ENCODE measurements at regions not wholly inside any gene's neighbourhood (a gene's known extent, or its start where the extent isn't known, plus 50 kb on each side); places are given as distances from the start of the nearest gene placed in this dataset.

DNA sequence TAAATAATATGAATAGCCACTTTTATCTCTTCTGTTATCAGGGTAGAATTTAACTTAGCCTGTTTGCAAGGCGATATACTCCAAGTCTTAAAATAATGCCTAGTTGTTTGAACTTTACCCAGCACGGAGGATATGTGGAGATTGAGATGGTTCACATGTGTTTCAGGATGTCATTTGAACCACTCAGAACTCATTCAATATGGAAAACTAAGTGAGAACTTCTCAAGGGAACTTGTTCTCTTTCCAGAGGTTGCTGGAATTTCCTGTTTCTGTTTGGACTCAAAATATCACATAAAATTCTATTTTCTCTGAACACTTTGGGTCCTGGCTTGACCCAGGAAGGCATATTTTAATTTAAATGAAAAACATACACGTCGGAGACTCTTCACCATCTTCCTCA is 139.1 kb upstream of the MYO10 start:
- no peaks in the 10 kb centered on the region for H3K36me3 ChIP-seq (ENCODE audit: control insufficient read depth in 2 of 4, insufficient read depth in 4 of 4, low read length in 3 of 4)
- no peak overlapping the region for H2BK5ac ChIP-seq (ENCODE audit: low read depth, low read length)
- CTCF ChIA-PET (ENCODE audit: partially characterized antibody): no interaction called here
- no peak overlapping the region for H2BK20ac ChIP-seq (ENCODE audit: low read length)
- no peak overlapping the region for H3K14ac ChIP-seq (ENCODE audit: insufficient read length)
- H4K5ac ChIP-seq (ENCODE audit: insufficient read length, low read depth, low read length): no peak overlapping the region
- 84% methylated on average over 4 of the region's 4 CpGs; no CpG with 5 or more reads in 1 of the 2 experiments for WGBS, 2 experiments (ENCODE audit: extremely low coverage in 1 of 2, insufficient coverage in 1 of 2, insufficient read length in 1 of 2, insufficient replicate concordance in 2 of 2, low coverage in 1 of 2, low lambda C conversion rate in 2 of 2, missing lambda C conversion rate in 1 of 2)
- H3K56ac ChIP-seq (replicated peaks; ENCODE audit: insufficient read length, low read depth, low read length): no peak overlapping the region
- no peaks in the 10 kb centered on the region for H3K79me2 ChIP-seq (ENCODE audit: control insufficient read depth in 1 of 2, insufficient read depth in 2 of 2, low read length in 2 of 2)
- H3K27me3 ChIP-seq (replicated peaks in 1 of 4; ENCODE audit: control insufficient read depth in 3 of 4, extremely low read depth in 1 of 4, insufficient read depth in 3 of 4, low read length in 3 of 4): no peaks in the 10 kb centered on the region
- H3K23me2 ChIP-seq (ENCODE audit: low read depth, low read length): no peaks in the 10 kb centered on the region
- no peak for FAIRE-seq
- H4K20me1 ChIP-seq (replicated peaks in 1 of 2; ENCODE audit: control insufficient read depth in 1 of 2, insufficient read depth in 2 of 2, low read length in 2 of 2): no peaks in the 10 kb centered on the region
- no peak overlapping the region for H3K4me3 ChIP-seq (ENCODE audit: extremely low read depth in 1 of 4, insufficient read depth in 2 of 4, low read depth in 3 of 4, low read length in 4 of 4)
- no peaks in the 10 kb centered on the region for H3K4me1 ChIP-seq (replicated peaks in 1 of 4; ENCODE audit: control insufficient read depth in 3 of 4, insufficient read depth in 4 of 4, low read length in 3 of 4)
- H4K91ac ChIP-seq (replicated peaks; ENCODE audit: insufficient read length, low read length): no peak overlapping the region
- H4K8ac ChIP-seq (ENCODE audit: extremely low read depth, insufficient read depth, low read length): no peak overlapping the region
- H2BK15ac ChIP-seq (ENCODE audit: low read length): no peak overlapping the region
- H3K23ac ChIP-seq (ENCODE audit: insufficient read length): no peak overlapping the region
- H3K79me1 ChIP-seq (ENCODE audit: low read depth, low read length): no peaks in the 10 kb centered on the region
- POLR2A ChIA-PET (ENCODE audit: partially characterized antibody): no interaction called here
- no peak overlapping the region for H3K4ac ChIP-seq (replicated peaks; ENCODE audit: insufficient read length, low read depth, low read length)
- H2AFZ ChIP-seq (ENCODE audit: low read length): no peak overlapping the region
- H3K4me2 ChIP-seq (ENCODE audit: insufficient read depth in 1 of 2, low read depth in 2 of 2, low read length in 2 of 2): no peak overlapping the region
- no peak for DNase-seq (ENCODE audit: low read depth in 1 of 2, low spot score in 2 of 2)
- H2AK5ac ChIP-seq (ENCODE audit: low read depth, low read length): no peak overlapping the region
- H3K18ac ChIP-seq (ENCODE audit: extremely low read depth, low read length): no peak overlapping the region
- no peak overlapping the region for H2BK120ac ChIP-seq (replicated peaks; ENCODE audit: low read depth, low read length)
- H2BK12ac ChIP-seq (ENCODE audit: low read depth, low read length): no peak overlapping the region
- no peak overlapping the region for H3K27ac ChIP-seq (ENCODE audit: low read depth, low read length)
- H3K9me3 ChIP-seq (ENCODE audit: insufficient read depth in 2 of 2, low read depth in 1 of 2, low read length in 1 of 2): no peaks in the 10 kb centered on the region
- no peak overlapping the region for H3K9ac ChIP-seq (replicated peaks in 1 of 4; ENCODE audit: extremely low read depth in 1 of 4, low read depth in 3 of 4, low read length in 3 of 4)
- TF ChIP-seq BCL11A (IDR thresholded peaks at IDR 0.05; ENCODE audit: low read depth in 2 of 2, low read length in 2 of 2) (no peak), EZH2 (IDR thresholded peaks at IDR 0.05; ENCODE audit: low read depth, low read length, severe bottlenecking) (no peak), RNF2 (IDR thresholded peaks at IDR 0.05; ENCODE audit: borderline replicate concordance, low read depth, low read length, missing control alignments, poor library complexity, severe bottlenecking) (no peak), JUND (IDR thresholded peaks at IDR 0.05; ENCODE audit: low read length) (no peak), KDM1A (IDR thresholded peaks at IDR 0.05; ENCODE audit: borderline replicate concordance, low read length) (no peak), CTBP2 (IDR thresholded peaks at IDR 0.05; ENCODE audit: borderline replicate concordance, insufficient read depth, insufficient read length, low read length) (no peak), CBX5 (IDR thresholded peaks at IDR 0.05; ENCODE audit: low read depth, low read length) (no peak), CBX8 (IDR thresholded peaks at IDR 0.05; ENCODE audit: borderline replicate concordance, low read depth, low read length) (no peak), TAF7 (optimal IDR thresholded peaks at IDR 0.05; ENCODE audit: borderline replicate concordance, low read depth, low read length) (no peak), HDAC6 (IDR thresholded peaks at IDR 0.05; ENCODE audit: low read depth, low read length) (no peak), JUN (IDR thresholded peaks at IDR 0.05; ENCODE audit: low read depth, low read length) (no peak), FOSL1 (IDR thresholded peaks at IDR 0.05; ENCODE audit: insufficient read depth, low read depth, low read length) (no peak), ZNF274 (IDR thresholded peaks at IDR 0.05; ENCODE audit: borderline replicate concordance, extremely low read depth, low read length) (no peak), RXRA (IDR thresholded peaks at IDR 0.05; ENCODE audit: insufficient read depth, low read depth, low read length) (no peak)

All from H1 (cell line).